Activated naive CD8-positive, alpha-beta T cell treated with anti-CD3 and anti-CD28 coated beads, Interleukin-2, amount 10 ng/mL, durations not matched to agents 7 days and 5 days (primary cell): ENCODE measurements at regions not wholly inside any gene's neighbourhood (a gene's known extent, or its start where the extent isn't known, plus 50 kb on each side); places are given as distances from the start of the nearest gene placed in this dataset.

Source experiments
- ATAC-seq: fragments of 150-1000 bp; cut with Tn5 transposase; one replicate; pipeline ENCODE4 v1.10.0; 2021; ENCODE audit warnings: low read depth, moderate library complexity
- POLR2A ChIA-PET: fragments of 350-600 bp; sonication (Branson Sonifier 250); formaldehyde crosslinking; loops from one replicate; lab custom pipeline; 2021; ENCODE audit warnings: antibody characterized with exemption; lab: Charles Lee
- DNase-seq: peaks from one replicate; pipeline ENCODE4 v3.0.0; 2021
- H3K27ac Mint-ChIP-seq: one replicate; pipeline ENCODE4 v1.8.0; 2022; ENCODE audit warnings: mild to moderate bottlenecking, mixed read lengths
- H3K27me3 Mint-ChIP-seq: one replicate; pipeline ENCODE4 v1.8.0; 2022; ENCODE audit warnings: mild to moderate bottlenecking, moderate library complexity, mixed read lengths
- H3K36me3 Mint-ChIP-seq: one replicate; pipeline ENCODE4 v1.8.0; 2021; ENCODE audit warnings: mild to moderate bottlenecking, mixed read lengths
- H3K4me1 Mint-ChIP-seq: one replicate; pipeline ENCODE4 v1.8.0; 2021; ENCODE audit warnings: mixed read lengths
- H3K4me3 Mint-ChIP-seq: one replicate; pipeline ENCODE4 v1.8.0; 2022; ENCODE audit warnings: mild to moderate bottlenecking, moderate library complexity, mixed read lengths
- H3K9me3 Mint-ChIP-seq: one replicate; pipeline ENCODE4 v1.8.0; 2021; ENCODE audit warnings: mixed read lengths

DNA sequence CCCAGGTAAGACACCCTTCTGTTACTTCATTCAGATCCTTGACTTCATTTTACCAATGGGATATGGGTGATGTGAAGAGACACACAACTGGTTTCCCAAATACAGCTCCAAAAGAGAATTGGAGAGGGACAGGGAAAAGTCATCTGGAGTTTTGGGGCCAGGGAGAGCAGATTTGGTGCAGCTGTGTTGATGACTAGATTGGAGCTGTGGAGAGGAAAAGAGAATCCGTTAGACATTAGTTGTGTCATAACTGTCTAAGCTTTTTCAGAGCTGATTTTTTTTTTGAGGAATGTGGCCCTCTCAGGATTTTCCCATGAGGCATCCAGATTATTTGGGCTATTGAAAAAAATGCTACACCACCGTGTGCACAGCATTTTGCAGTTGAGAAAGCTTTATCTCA, 423.4 kb downstream of the DMAC1 start:
- ATAC-seq: no peak
- no peaks in the 10 kb centered on the region for H3K4me1 Mint-ChIP-seq
- POLR2A ChIA-PET: no interaction called here
- peaks cover 7% of the 10 kb centered on the region for H3K27me3 Mint-ChIP-seq
- no peak overlapping the region for H3K27ac Mint-ChIP-seq
- H3K9me3 Mint-ChIP-seq: no peaks in the 10 kb centered on the region
- H3K4me3 Mint-ChIP-seq: no peak overlapping the region
- no peak for DNase-seq
- H3K36me3 Mint-ChIP-seq: no peaks in the 10 kb centered on the region

DNA sequence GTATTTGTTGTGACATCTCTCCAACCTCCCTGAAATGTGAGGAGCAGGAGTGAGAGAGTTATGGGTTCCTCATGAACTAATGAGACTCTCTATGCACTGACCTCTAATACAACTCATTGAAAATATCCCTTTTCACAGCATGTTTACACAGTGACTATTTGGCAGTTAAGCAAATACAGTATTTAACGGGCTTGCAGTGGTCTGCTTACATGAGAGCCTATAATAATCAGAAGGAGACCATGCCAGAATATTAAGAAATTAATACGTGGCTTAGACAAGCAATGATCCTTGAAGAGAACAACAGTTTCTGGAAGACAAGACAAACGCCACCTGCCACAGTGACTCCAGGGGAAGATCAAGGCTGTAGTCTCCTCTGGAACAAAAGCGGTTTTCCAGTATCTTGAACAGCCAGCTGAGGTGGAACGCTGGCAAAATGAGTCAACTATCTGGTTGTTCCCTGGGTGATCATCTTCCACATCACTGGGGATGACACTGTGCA, 424.5 kb downstream of the DMAC1 start:
- DNase-seq (no peak), ATAC-seq (no peak)
- H3K27me3 Mint-ChIP-seq: peaks cover 5% of the 10 kb centered on the region
- no peak overlapping the region for H3K4me3 Mint-ChIP-seq
- H3K4me1 Mint-ChIP-seq: no peaks in the 10 kb centered on the region
- H3K9me3 Mint-ChIP-seq: no peaks in the 10 kb centered on the region
- H3K36me3 Mint-ChIP-seq: no peaks in the 10 kb centered on the region
- no peak overlapping the region for H3K27ac Mint-ChIP-seq
- POLR2A ChIA-PET: no interaction called here

GRCh38 chr9:7370988-7371387, 428.6 kb downstream of the DMAC1 start:
- ATAC-seq: no peak
- no peak for DNase-seq
- H3K9me3 Mint-ChIP-seq: no peaks in the 10 kb centered on the region
- no peak overlapping the region for H3K27ac Mint-ChIP-seq
- H3K4me3 Mint-ChIP-seq: no peak overlapping the region
- no peaks in the 10 kb centered on the region for H3K36me3 Mint-ChIP-seq
- POLR2A ChIA-PET: no interaction called here
- peaks cover 7% of the 10 kb centered on the region for H3K27me3 Mint-ChIP-seq
- no peaks in the 10 kb centered on the region for H3K4me1 Mint-ChIP-seq

DNA sequence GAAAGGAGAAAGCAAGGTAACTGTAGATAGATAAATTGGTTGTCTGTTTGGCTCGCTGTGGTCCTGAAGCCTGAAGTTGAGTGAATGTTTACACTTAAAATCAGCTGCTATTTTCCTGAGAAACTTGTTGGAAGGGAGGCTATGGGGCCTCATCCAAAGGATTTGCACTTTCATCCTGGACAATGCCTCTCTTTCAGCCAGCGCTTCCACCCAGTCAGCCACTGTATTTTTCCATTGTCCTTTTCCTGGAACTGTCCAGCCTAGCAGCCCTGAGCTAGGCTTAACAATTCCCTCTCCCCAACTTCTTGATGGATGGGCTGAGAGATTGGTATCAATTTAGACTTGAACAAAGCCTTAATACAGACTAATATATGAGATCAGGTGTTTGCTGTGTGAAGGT, 429.2 kb downstream of the DMAC1 start:
- POLR2A ChIA-PET: no interaction called here
- no peak overlapping the region for H3K4me3 Mint-ChIP-seq
- H3K4me1 Mint-ChIP-seq: no peaks in the 10 kb centered on the region
- H3K9me3 Mint-ChIP-seq: no peaks in the 10 kb centered on the region
- DNase-seq (no peak), ATAC-seq (no peak)
- H3K27ac Mint-ChIP-seq: no peak overlapping the region
- peaks cover 8% of the 10 kb centered on the region for H3K27me3 Mint-ChIP-seq
- no peaks in the 10 kb centered on the region for H3K36me3 Mint-ChIP-seq

GRCh38 chr9:7369384-7369821, 430.2 kb downstream of the DMAC1 start:
- POLR2A ChIA-PET: no interaction called here
- ATAC-seq (no peak), DNase-seq (no peak)
- Mint-ChIP-seq H3K36me3 (no peaks in the 10 kb centered on the region), H3K4me1 (no peaks in the 10 kb centered on the region), H3K4me3 (no peak overlapping the region), H3K27me3 (peaks cover 8% of the 10 kb centered on the region), H3K9me3 (no peaks in the 10 kb centered on the region), H3K27ac (no peak overlapping the region)

- H3K9me3 Mint-ChIP-seq: no peaks in the 10 kb centered on the region
- POLR2A ChIA-PET: no interaction called here
- no peak overlapping the region for H3K4me3 Mint-ChIP-seq
- no peaks in the 10 kb centered on the region for H3K36me3 Mint-ChIP-seq
- no peaks in the 10 kb centered on the region for H3K4me1 Mint-ChIP-seq
- DNase-seq (no peak), ATAC-seq (no peak)
- peaks cover 8% of the 10 kb centered on the region for H3K27me3 Mint-ChIP-seq
- no peak overlapping the region for H3K27ac Mint-ChIP-seq
Observed at GRCh38 chr9:7368410-7369292, 430.9 kb downstream of the DMAC1 start.

DNA sequence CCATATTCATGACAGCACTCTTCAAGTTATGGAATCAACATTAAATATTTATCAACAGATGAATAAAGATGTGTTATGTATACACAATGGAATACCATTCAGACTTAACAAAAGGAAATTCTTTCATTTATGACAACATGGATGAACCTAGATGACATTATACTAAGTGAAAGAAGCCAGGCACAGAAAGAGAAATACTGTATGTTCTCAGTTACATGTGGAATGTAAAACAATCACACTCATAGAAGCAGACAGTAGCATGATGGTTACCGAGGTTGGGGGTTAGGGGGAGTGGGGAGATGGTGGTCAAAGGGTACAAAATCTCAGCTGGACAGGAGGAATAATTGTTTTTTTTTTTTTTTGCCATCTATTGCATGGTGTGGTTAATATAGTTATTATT, 431.9 kb downstream of the DMAC1 start:
- Mint-ChIP-seq H3K36me3 (no peaks in the 10 kb centered on the region), H3K4me1 (no peaks in the 10 kb centered on the region), H3K9me3 (no peaks in the 10 kb centered on the region), H3K27ac (no peak overlapping the region), H3K4me3 (no peak overlapping the region), H3K27me3 (peaks cover 8% of the 10 kb centered on the region)
- POLR2A ChIA-PET: no interaction called here
- DNase-seq: no peak
- ATAC-seq: no peak

- Mint-ChIP-seq H3K36me3 (no peaks in the 10 kb centered on the region), H3K27ac (no peak overlapping the region), H3K4me1 (no peaks in the 10 kb centered on the region), H3K9me3 (no peaks in the 10 kb centered on the region), H3K4me3 (no peak overlapping the region), H3K27me3 (peaks cover 8% of the 10 kb centered on the region)
- ATAC-seq (no peak), DNase-seq (no peak)
- POLR2A ChIA-PET: no interaction called here
Observed at GRCh38 chr9:7366121-7366520, 433.5 kb downstream of the DMAC1 start.

DNA sequence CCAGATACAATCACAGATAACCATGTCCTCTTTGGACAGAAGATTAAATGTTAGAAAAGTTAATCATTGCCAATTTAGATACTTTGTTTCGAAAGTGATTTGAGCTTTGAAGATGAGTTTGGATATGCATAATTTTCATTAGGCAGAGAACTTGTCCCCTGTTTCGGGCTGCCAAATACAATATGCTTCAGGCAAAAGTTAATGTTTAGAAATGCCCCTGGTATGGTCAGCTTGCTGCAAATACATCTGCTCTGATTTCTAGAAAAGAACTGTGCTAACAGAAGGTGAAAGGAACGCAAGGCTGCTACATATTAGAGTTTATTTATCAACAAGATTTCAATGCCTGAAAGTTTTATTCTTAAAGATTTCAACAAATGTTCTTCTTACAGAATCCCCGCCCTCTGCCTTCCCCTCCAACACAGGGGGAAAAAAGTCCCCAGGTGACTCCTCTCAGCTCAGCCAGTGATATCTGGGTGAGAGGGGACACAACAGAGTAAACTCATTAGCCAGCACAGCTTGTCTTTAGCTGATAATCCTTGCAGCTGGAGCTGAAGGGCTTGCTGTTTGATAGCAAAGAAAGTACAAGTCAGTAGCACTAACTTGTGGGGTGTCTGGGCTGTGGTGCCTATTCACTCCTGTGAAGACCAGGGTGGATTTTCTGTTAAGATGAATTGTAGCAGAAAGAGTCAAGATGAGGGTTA, 435.7 kb downstream of the DMAC1 start:
- no peaks in the 10 kb centered on the region for H3K36me3 Mint-ChIP-seq
- POLR2A ChIA-PET: no interaction called here
- H3K4me3 Mint-ChIP-seq: no peak overlapping the region
- peaks cover 11% of the 10 kb centered on the region for H3K27me3 Mint-ChIP-seq
- no peaks in the 10 kb centered on the region for H3K9me3 Mint-ChIP-seq
- no peak for DNase-seq
- ATAC-seq: no peak
- H3K27ac Mint-ChIP-seq: no peak overlapping the region
- H3K4me1 Mint-ChIP-seq: no peaks in the 10 kb centered on the region

GRCh38 chr9:7360513-7360912, 439.1 kb downstream of the DMAC1 start:
- Mint-ChIP-seq H3K4me1 (no peaks in the 10 kb centered on the region), H3K4me3 (no peak overlapping the region), H3K27me3 (peaks cover 15% of the 10 kb centered on the region), H3K27ac (no peak overlapping the region), H3K9me3 (no peaks in the 10 kb centered on the region), H3K36me3 (no peaks in the 10 kb centered on the region)
- POLR2A ChIA-PET: no interaction called here
- ATAC-seq (no peak), DNase-seq (no peak)

DNA sequence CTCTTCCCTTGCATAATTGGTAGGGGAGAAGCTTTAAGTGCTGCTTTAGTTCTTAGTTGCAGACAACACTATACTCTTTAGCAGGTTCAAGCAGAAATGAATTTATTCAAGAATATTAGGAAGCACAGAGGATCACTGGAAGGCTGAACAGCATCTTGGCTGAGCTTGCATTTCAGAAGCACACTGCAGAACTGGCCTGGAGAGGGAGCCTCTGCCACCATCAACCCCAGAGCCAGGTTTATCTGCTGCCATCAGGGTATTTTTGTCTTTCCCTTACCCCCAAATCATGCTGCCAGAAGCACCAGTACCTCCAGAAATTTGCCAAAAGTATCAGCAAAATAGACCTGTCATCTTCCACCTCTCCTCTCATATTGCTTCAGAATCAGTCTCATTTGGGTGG, 440.7 kb downstream of the DMAC1 start:
- DNase-seq (no peak), ATAC-seq (no peak)
- H3K4me1 Mint-ChIP-seq: no peaks in the 10 kb centered on the region
- peaks cover 2% of the 10 kb centered on the region for H3K9me3 Mint-ChIP-seq
- POLR2A ChIA-PET: no interaction called here
- H3K4me3 Mint-ChIP-seq: no peak overlapping the region
- no peaks in the 10 kb centered on the region for H3K36me3 Mint-ChIP-seq
- H3K27ac Mint-ChIP-seq: no peak overlapping the region
- peaks cover 24% of the 10 kb centered on the region for H3K27me3 Mint-ChIP-seq

- no peak overlapping the region for H3K4me3 Mint-ChIP-seq
- no peak overlapping the region for H3K27ac Mint-ChIP-seq
- H3K4me1 Mint-ChIP-seq: no peaks in the 10 kb centered on the region
- DNase-seq (no peak), ATAC-seq (no peak)
- H3K9me3 Mint-ChIP-seq: peaks cover 2% of the 10 kb centered on the region
- no peaks in the 10 kb centered on the region for H3K36me3 Mint-ChIP-seq
- POLR2A ChIA-PET: no interaction called here
- peaks cover 34% of the 10 kb centered on the region for H3K27me3 Mint-ChIP-seq
Observed at GRCh38 chr9:7354704-7355103, 444.9 kb downstream of the DMAC1 start.

GRCh38 chr9:7348692-7349091, 450.9 kb downstream of the DMAC1 start:
- Mint-ChIP-seq H3K4me1 (no peaks in the 10 kb centered on the region), H3K36me3 (no peaks in the 10 kb centered on the region), H3K27ac (no peak overlapping the region), H3K27me3 (peaks cover 21% of the 10 kb centered on the region), H3K4me3 (no peak overlapping the region), H3K9me3 (peaks cover 3% of the 10 kb centered on the region)
- POLR2A ChIA-PET: no interaction called here
- no peak for ATAC-seq
- DNase-seq: no peak

- Mint-ChIP-seq H3K4me1 (no peaks in the 10 kb centered on the region), H3K27ac (no peak overlapping the region), H3K4me3 (no peak overlapping the region), H3K9me3 (peaks cover 3% of the 10 kb centered on the region), H3K27me3 (peaks cover 17% of the 10 kb centered on the region), H3K36me3 (no peaks in the 10 kb centered on the region)
- POLR2A ChIA-PET: no interaction called here
- DNase-seq (no peak), ATAC-seq (no peak)
Observed at GRCh38 chr9:7347556-7347955, 452.0 kb downstream of the DMAC1 start.
